Hepatocyte (in vitro differentiated cells): ENCODE measurements at regions not wholly inside any gene's neighbourhood (a gene's known extent, or its start where the extent isn't known, plus 50 kb on each side); places are given as distances from the start of the nearest gene placed in this dataset.

Source experiments
- DNase-seq: peaks from one replicate; pipeline ENCODE4 v3.0.0-alpha.2; 2016; ENCODE audit warnings: low spot score
- H2AFZ ChIP-seq: fragments of 200-600 bp; sonication (generic); 2 replicates; pipeline ENCODE4 v1.6.0; 2016; ENCODE audit warnings: antibody characterized with exemption, mild to moderate bottlenecking
- H3K27ac ChIP-seq: fragments of 200-600 bp; sonication (generic); 2 replicates; pipeline ENCODE4 v1.5.1; 2016; ENCODE audit warnings: mild to moderate bottlenecking
- H3K27me3 ChIP-seq: fragments of 200-600 bp; sonication (generic); 2 replicates; pipeline ENCODE4 v1.6.1; 2016
- H3K36me3 ChIP-seq: fragments of 200-600 bp; sonication (generic); replicated peaks from 2 replicates; pipeline ENCODE4 v1.5.1; 2016; ENCODE audit warnings: low read depth; ENCODE audit not compliant: insufficient read depth
- H3K4me1 ChIP-seq: fragments of 200-600 bp; sonication (generic); 2 replicates; pipeline ENCODE4 v1.5.1; 2016; ENCODE audit warnings: mild to moderate bottlenecking, moderate library complexity; ENCODE audit not compliant: insufficient read depth
- H3K4me2 ChIP-seq: fragments of 200-600 bp; sonication (generic); 2 replicates; pipeline ENCODE4 v1.6.0; 2016
- H3K4me3 ChIP-seq: fragments of 200-600 bp; sonication (generic); 2 replicates; pipeline ENCODE4 v1.5.1; 2016; ENCODE audit warnings: mild to moderate bottlenecking
- H3K79me2 ChIP-seq: fragments of 200-600 bp; sonication (generic); 2 replicates; pipeline ENCODE4 v1.6.0; 2017; ENCODE audit warnings: mild to moderate bottlenecking
- H3K9me2 ChIP-seq: fragments of 200-600 bp; sonication (generic); replicated peaks from 2 replicates; pipeline ENCODE4 v1.6.0; 2017; ENCODE audit warnings: mild to moderate bottlenecking; ENCODE audit not compliant: insufficient read depth
- H3K9me3 ChIP-seq: fragments of 200-600 bp; sonication (generic); 2 replicates; pipeline ENCODE4 v1.5.1; 2016; ENCODE audit warnings: low read depth, mild to moderate bottlenecking
- H4K20me1 ChIP-seq: fragments of 200-600 bp; sonication (generic); 2 replicates; pipeline ENCODE4 v1.6.0; 2016; ENCODE audit warnings: mild to moderate bottlenecking; ENCODE audit not compliant: insufficient read depth, poor library complexity, severe bottlenecking
- EZH2 ChIP-seq: fragments of 200-600 bp; sonication (generic); IDR thresholded peaks from 2 replicates; pipeline ENCODE4 v1.6.1; 2016; ENCODE audit warnings: antibody characterized with exemption, mild to moderate bottlenecking, borderline replicate concordance
- EZH2phosphoT487 ChIP-seq: fragments of 200-600 bp; sonication (generic); IDR thresholded peaks from one replicate; pipeline ENCODE4 v1.6.1; 2018; ENCODE audit warnings: antibody characterized with exemption, mild to moderate bottlenecking, low read depth, moderate library complexity; ENCODE audit not compliant: unreplicated experiment, severe bottlenecking
- WGBS: methylation state at CpG from one replicate; pipeline ENCODE4 v1.1.6; 2016; ENCODE audit warnings: low lambda C conversion rate; ENCODE audit errors: missing lambda C conversion rate; 5-methylcytosine and 5-hydroxymethylcytosine counted together
- TF ChIP-seq, protein P1 (sequence below): fragments of 200-600 bp; sonication (generic); IDR thresholded peaks from 2 replicates; pipeline ENCODE4 v1.5.1; 2016; ENCODE audit warnings: antibody characterized with exemption, mild to moderate bottlenecking; ENCODE audit not compliant: poor library complexity

DNA sequence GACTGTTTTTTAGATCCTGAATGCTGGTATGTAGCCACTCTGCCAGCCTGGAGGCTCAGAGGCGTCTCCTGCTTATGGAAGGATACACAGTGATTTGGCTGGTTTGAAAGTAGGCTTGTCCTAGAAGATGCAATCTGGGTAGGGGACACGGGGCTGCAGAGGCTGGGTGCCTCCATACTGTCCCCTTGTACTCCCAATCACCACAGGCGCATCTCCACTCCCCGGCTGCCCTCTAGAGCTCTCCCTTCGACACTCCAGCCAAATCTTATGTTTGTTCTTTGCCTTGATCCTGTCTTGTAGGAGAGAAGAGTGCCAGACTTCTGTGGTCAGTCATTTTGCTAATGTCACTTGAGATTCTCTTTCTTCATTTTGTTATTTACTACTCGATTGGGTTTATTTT, 168.8 kb upstream of the THRB start:
- no peaks in the 10 kb centered on the region for H3K9me3 ChIP-seq
- TF ChIP-seq EZH2phosphoT487 (no peak), EZH2 (no peak)
- TF ChIP-seq, protein P1, sequence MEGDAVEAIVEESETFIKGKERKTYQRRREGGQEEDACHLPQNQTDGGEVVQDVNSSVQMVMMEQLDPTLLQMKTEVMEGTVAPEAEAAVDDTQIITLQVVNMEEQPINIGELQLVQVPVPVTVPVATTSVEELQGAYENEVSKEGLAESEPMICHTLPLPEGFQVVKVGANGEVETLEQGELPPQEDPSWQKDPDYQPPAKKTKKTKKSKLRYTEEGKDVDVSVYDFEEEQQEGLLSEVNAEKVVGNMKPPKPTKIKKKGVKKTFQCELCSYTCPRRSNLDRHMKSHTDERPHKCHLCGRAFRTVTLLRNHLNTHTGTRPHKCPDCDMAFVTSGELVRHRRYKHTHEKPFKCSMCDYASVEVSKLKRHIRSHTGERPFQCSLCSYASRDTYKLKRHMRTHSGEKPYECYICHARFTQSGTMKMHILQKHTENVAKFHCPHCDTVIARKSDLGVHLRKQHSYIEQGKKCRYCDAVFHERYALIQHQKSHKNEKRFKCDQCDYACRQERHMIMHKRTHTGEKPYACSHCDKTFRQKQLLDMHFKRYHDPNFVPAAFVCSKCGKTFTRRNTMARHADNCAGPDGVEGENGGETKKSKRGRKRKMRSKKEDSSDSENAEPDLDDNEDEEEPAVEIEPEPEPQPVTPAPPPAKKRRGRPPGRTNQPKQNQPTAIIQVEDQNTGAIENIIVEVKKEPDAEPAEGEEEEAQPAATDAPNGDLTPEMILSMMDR, result no peak
- no peaks in the 10 kb centered on the region for H3K9me2 ChIP-seq
- no peaks in the 10 kb centered on the region for H3K79me2 ChIP-seq
- H3K4me3 ChIP-seq, result no peak overlapping the region
- no peaks in the 10 kb centered on the region for H3K4me1 ChIP-seq
- H2AFZ ChIP-seq, result no peak overlapping the region
- no peaks in the 10 kb centered on the region for H3K36me3 ChIP-seq
- H4K20me1 ChIP-seq, result no peaks in the 10 kb centered on the region
- 92% methylated on average over 6 of the region's 6 CpGs for WGBS
- no peaks in the 10 kb centered on the region for H3K27me3 ChIP-seq
- H3K27ac ChIP-seq, result no peak overlapping the region
- no peak for DNase-seq
- no peak overlapping the region for H3K4me2 ChIP-seq

DNA sequence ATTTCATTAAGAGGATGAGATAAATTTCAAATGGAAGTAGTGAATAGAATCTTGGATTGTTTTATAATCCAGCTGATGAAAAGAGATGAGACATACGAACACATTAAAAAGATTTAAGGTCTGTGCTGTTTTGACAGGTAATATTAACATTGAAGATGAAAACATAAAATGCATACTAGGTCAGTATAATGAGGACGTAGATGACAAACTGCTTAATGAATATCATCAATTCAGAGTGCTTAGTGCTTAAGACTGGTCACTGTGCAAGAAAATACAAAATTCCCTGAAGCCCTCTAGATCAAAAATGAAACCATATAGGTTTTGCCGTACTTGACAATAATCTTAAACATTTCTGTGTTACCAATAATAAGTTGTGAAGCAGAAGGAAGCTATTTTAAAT, 173.4 kb upstream of the THRB start:
- Histone ChIP-seq H3K27ac (no peak overlapping the region), H3K79me2 (no peaks in the 10 kb centered on the region), H3K36me3 (no peaks in the 10 kb centered on the region), H2AFZ (no peak overlapping the region), H3K4me2 (no peak overlapping the region), H3K9me2 (no peaks in the 10 kb centered on the region), H4K20me1 (no peaks in the 10 kb centered on the region), H3K27me3 (no peaks in the 10 kb centered on the region), H3K4me3 (no peak overlapping the region), H3K4me1 (peaks cover 7% of the 10 kb centered on the region), H3K9me3 (no peaks in the 10 kb centered on the region)
- no peak for DNase-seq
- no peak for TF ChIP-seq EZH2
- TF ChIP-seq, protein P1, result no peak
- no peak for TF ChIP-seq EZH2phosphoT487
- 88% methylated on average over 3 of the region's 3 CpGs for WGBS

DNA sequence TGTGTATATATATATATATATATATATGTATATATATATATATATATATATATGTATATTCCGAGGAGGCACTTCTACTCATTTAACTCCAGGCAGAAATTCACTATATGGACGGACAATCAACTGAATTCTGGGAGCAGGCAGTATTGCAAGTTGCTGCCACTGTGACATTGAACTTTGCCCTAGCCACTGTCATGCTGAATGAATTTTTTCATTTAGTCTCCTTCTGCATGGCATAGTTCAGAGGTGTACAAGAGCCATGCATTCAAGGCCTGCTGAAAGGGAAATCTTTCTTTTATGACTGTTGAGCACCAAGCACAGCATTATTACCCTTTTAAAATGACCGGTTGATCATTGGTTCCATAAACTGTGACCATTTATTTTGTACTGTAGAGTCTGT, 176.2 kb upstream of the THRB start:
- Histone ChIP-seq H3K36me3 (no peaks in the 10 kb centered on the region), H3K9me3 (no peaks in the 10 kb centered on the region), H3K27ac (no peak overlapping the region), H3K27me3 (no peaks in the 10 kb centered on the region), H4K20me1 (no peaks in the 10 kb centered on the region), H3K4me2 (no peak overlapping the region), H3K9me2 (no peaks in the 10 kb centered on the region), H3K4me1 (peaks cover 7% of the 10 kb centered on the region), H2AFZ (no peak overlapping the region), H3K79me2 (no peaks in the 10 kb centered on the region), H3K4me3 (no peak overlapping the region)
- TF ChIP-seq, protein P1, result no peak
- TF ChIP-seq EZH2, result no peak
- no peak for TF ChIP-seq EZH2phosphoT487
- 75% methylated on average over 3 of the region's 3 CpGs for WGBS
- no peak for DNase-seq

DNA sequence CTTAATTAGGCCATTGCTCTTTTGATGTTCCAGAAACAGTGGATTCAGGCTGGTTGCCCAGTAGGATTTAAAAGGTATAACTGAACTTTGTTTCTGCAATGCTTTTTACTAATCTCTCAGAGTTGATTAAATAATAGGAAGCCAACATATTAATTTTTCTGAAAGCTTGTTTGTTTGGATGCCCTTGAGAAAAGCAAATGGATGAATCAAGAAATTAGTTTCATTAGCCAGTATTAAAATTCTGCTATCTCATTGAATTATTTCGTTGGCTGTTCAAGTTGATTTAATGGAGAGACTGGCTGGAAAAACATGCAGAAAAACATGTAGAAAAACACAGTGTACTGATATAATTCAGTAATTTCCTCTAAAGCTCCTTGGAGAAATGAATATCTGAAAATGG, 178.9 kb upstream of the THRB start:
- no peaks in the 10 kb centered on the region for H3K79me2 ChIP-seq
- no peak for DNase-seq
- no peaks in the 10 kb centered on the region for H4K20me1 ChIP-seq
- no peaks in the 10 kb centered on the region for H3K9me2 ChIP-seq
- H3K4me1 ChIP-seq, result peaks cover 12% of the 10 kb centered on the region
- no peaks in the 10 kb centered on the region for H3K27me3 ChIP-seq
- H3K4me3 ChIP-seq, result no peak overlapping the region
- H3K4me2 ChIP-seq, result no peak overlapping the region
- H3K27ac ChIP-seq, result no peak overlapping the region
- WGBS, result 96% methylated on average over 1 of the region's 1 CpG
- H3K36me3 ChIP-seq, result no peaks in the 10 kb centered on the region
- TF ChIP-seq EZH2phosphoT487 (no peak), EZH2 (no peak)
- TF ChIP-seq, protein P1, result no peak
- H2AFZ ChIP-seq, result no peak overlapping the region
- H3K9me3 ChIP-seq, result no peaks in the 10 kb centered on the region
